H1 (cell line): ENCODE measurements at regions not wholly inside any gene's neighbourhood (a gene's known extent, or its start where the extent isn't known, plus 50 kb on each side); places are given as distances from the start of the nearest gene placed in this dataset.
"Not testable (repeated sequence)": the region's sequence is repeated elsewhere in the genome, so short reads cannot be mapped to it uniquely, and the experiment has no call there.

Source experiments
- CTCF ChIA-PET: fragments of 300-600 bp; sonication (Branson Sonifier 250); formaldehyde crosslinking; loops from one replicate; lab custom pipeline; 2021; ENCODE audit not compliant: partially characterized antibody; lab: Charles Lee
- POLR2A ChIA-PET: fragments of 300-600 bp; sonication (Branson Sonifier 250); formaldehyde crosslinking; loops from one replicate; lab custom pipeline; 2021; ENCODE audit warnings: inconsistent platforms; ENCODE audit not compliant: partially characterized antibody; lab: Charles Lee
- DNase-seq, 2 experiments: peaks; one replicate each; pipeline versions ENCODE4 v3.0.0 to v3.0.0-alpha.2; 2010 to 2022; ENCODE audit warnings: low spot score in 2 of 2, low read depth in 1 of 2, mixed read lengths in 1 of 2
- FAIRE-seq: peaks from 2 replicates; lab custom pipeline; 2011; peaks lifted over from hg19 to GRCh38; lab: Jason Lieb, UNC
- H2AFZ ChIP-seq: 2 replicates; pipeline ENCODE4 v1.8.1; 2012; ENCODE audit warnings: low read length, inconsistent platforms
- H2AK5ac ChIP-seq: 2 replicates; pipeline ENCODE4 v1.6.1; 2013; ENCODE audit warnings: low read depth, low read length
- H2BK120ac ChIP-seq: replicated peaks from 2 replicates; pipeline ENCODE3; 2013; ENCODE audit warnings: low read depth, low read length, inconsistent platforms
- H2BK12ac ChIP-seq: 2 replicates; pipeline ENCODE4 v1.6.1; 2013; ENCODE audit warnings: low read depth, low read length
- H2BK15ac ChIP-seq: 2 replicates; pipeline ENCODE4 v1.6.1; 2013; ENCODE audit warnings: low read length
- H2BK20ac ChIP-seq: 2 replicates; pipeline ENCODE4 v1.6.1; 2013; ENCODE audit warnings: low read length
- H2BK5ac ChIP-seq: 2 replicates; pipeline ENCODE4 v1.6.1; 2013; ENCODE audit warnings: low read depth, low read length
- H3K14ac ChIP-seq: 2 replicates; pipeline ENCODE4 v1.6.1; 2013; ENCODE audit warnings: inconsistent platforms; ENCODE audit not compliant: insufficient read length
- H3K18ac ChIP-seq: 2 replicates; pipeline ENCODE4 v1.6.1; 2013; ENCODE audit warnings: low read length; ENCODE audit errors: extremely low read depth
- H3K23ac ChIP-seq: 2 replicates; pipeline ENCODE4 v1.6.1; 2013; ENCODE audit warnings: inconsistent platforms; ENCODE audit not compliant: insufficient read length
- H3K23me2 ChIP-seq: 2 replicates; pipeline ENCODE4 v1.6.1; 2013; ENCODE audit warnings: low read depth, low read length
- H3K27ac ChIP-seq: 2 replicates; pipeline ENCODE4 v1.6.1; 2011; ENCODE audit warnings: low read depth, low read length, inconsistent platforms
- H3K27me3 ChIP-seq, 4 experiments: replicated peaks in 1 of 4; 1 replicate in 1 of 4; 2 replicates in 3 of 4; pipeline versions ENCODE4 v1.6.1 to v1.8.1; 2011 to 2013; ENCODE audit warnings: low read length in 3 of 4, mild to moderate bottlenecking in 3 of 4, inconsistent platforms in 2 of 4, mixed read lengths in 2 of 4, moderate library complexity in 1 of 4; ENCODE audit not compliant: control insufficient read depth in 3 of 4, insufficient read depth in 3 of 4; ENCODE audit errors: extremely low read depth in 1 of 4
- H3K36me3 ChIP-seq, 4 experiments: 2 replicates each; pipeline versions ENCODE4 v1.6.1 to v1.8.1; 2011 to 2013; ENCODE audit warnings: mild to moderate bottlenecking in 4 of 4, low read length in 3 of 4, moderate library complexity in 2 of 4, control low read depth in 1 of 4, inconsistent platforms in 1 of 4; ENCODE audit not compliant: insufficient read depth in 4 of 4, control insufficient read depth in 2 of 4
- H3K4ac ChIP-seq: replicated peaks from 2 replicates; pipeline ENCODE3; 2013; ENCODE audit warnings: low read length, low read depth, mixed read lengths, inconsistent platforms; ENCODE audit not compliant: insufficient read length
- H3K4me1 ChIP-seq, 4 experiments: replicated peaks in 1 of 4; 1 replicate in 1 of 4; 2 replicates in 3 of 4; pipeline versions ENCODE4 v1.6.1 to v1.8.1; 2011 to 2013; ENCODE audit warnings: low read length in 3 of 4, inconsistent platforms in 2 of 4, mixed read lengths in 1 of 4; ENCODE audit not compliant: insufficient read depth in 4 of 4, control insufficient read depth in 3 of 4
- H3K4me2 ChIP-seq, 2 experiments: 2 replicates each; pipeline versions ENCODE4 v1.6.1 to v1.8.1; 2011 to 2013; ENCODE audit warnings: low read depth in 2 of 2, low read length in 2 of 2, control low read depth in 1 of 2, inconsistent platforms in 1 of 2, mild to moderate bottlenecking in 1 of 2; ENCODE audit not compliant: insufficient read depth in 1 of 2
- H3K4me3 ChIP-seq, 4 experiments: fragments of 200-600, 300-600 bp in 1 of 4; sonication (generic), shearing (Covaris generic), sonication (Bioruptor Twin) in 1 of 4; 2 replicates each; pipeline versions ENCODE4 v1.5.1 to v1.8.1; 2011 to 2016; ENCODE audit warnings: low read length in 4 of 4, low read depth in 3 of 4, control low read depth in 2 of 4, inconsistent platforms in 2 of 4, mild to moderate bottlenecking in 2 of 4, mixed read lengths in 1 of 4, moderate library complexity in 1 of 4; ENCODE audit not compliant: insufficient read depth in 2 of 4; ENCODE audit errors: extremely low read depth in 1 of 4
- H3K56ac ChIP-seq: replicated peaks from 2 replicates; pipeline ENCODE3; 2013; ENCODE audit warnings: low read depth, mild to moderate bottlenecking, mixed read lengths, low read length, inconsistent platforms; ENCODE audit not compliant: insufficient read length
- H3K79me1 ChIP-seq: 2 replicates; pipeline ENCODE4 v1.6.1; 2013; ENCODE audit warnings: low read depth, low read length, control low read depth
- H3K79me2 ChIP-seq, 2 experiments: 2 replicates each; pipeline versions ENCODE4 v1.6.1 to v1.8.1; 2012 to 2013; ENCODE audit warnings: low read length in 2 of 2, mild to moderate bottlenecking in 2 of 2, inconsistent platforms in 1 of 2; ENCODE audit not compliant: insufficient read depth in 2 of 2, control insufficient read depth in 1 of 2
- H3K9ac ChIP-seq, 4 experiments: replicated peaks in 1 of 4; 1 replicate in 1 of 4; 2 replicates in 3 of 4; pipeline versions ENCODE4 v1.6.1 to v1.8.1; 2011 to 2013; ENCODE audit warnings: low read depth in 3 of 4, low read length in 3 of 4, control low read depth in 2 of 4, mild to moderate bottlenecking in 2 of 4, moderate library complexity in 2 of 4, inconsistent platforms in 1 of 4; ENCODE audit errors: extremely low read depth in 1 of 4
- H3K9me3 ChIP-seq, 2 experiments: 2 replicates each; pipeline versions ENCODE4 v1.6.1 to v1.8.1; 2012 to 2013; ENCODE audit warnings: mild to moderate bottlenecking in 2 of 2, moderate library complexity in 2 of 2, control low read depth in 1 of 2, inconsistent platforms in 1 of 2, low read depth in 1 of 2, low read length in 1 of 2, mixed read lengths in 1 of 2; ENCODE audit not compliant: insufficient read depth in 2 of 2
- H4K20me1 ChIP-seq, 2 experiments: replicated peaks in 1 of 2; 2 replicates each; pipeline versions ENCODE3 to v1.8.1; 2011 to 2013; ENCODE audit warnings: inconsistent platforms in 2 of 2, low read length in 2 of 2, mild to moderate bottlenecking in 1 of 2; ENCODE audit not compliant: insufficient read depth in 2 of 2, control insufficient read depth in 1 of 2
- H4K5ac ChIP-seq: 2 replicates; pipeline ENCODE4 v1.6.1; 2013; ENCODE audit warnings: low read length, low read depth, mixed read lengths, inconsistent platforms; ENCODE audit not compliant: insufficient read length
- H4K8ac ChIP-seq: 2 replicates; pipeline ENCODE4 v1.8.0; 2013; ENCODE audit warnings: mild to moderate bottlenecking, moderate library complexity, low read length, inconsistent platforms; ENCODE audit not compliant: insufficient read depth; ENCODE audit errors: extremely low read depth
- H4K91ac ChIP-seq: replicated peaks from 2 replicates; pipeline ENCODE3; 2013; ENCODE audit warnings: low read length, mixed read lengths, inconsistent platforms; ENCODE audit not compliant: insufficient read length
- WGBS, 2 experiments: shearing (Covaris generic) in 1 of 2; methylation state at CpG; one replicate each; pipeline versions ENCODE4 v1.1.6 to v1.1.7; 2013 to 2015; ENCODE audit warnings: low lambda C conversion rate in 2 of 2, mixed read lengths in 2 of 2, inconsistent platforms in 1 of 2, low coverage in 1 of 2, missing lambda C conversion rate in 1 of 2; ENCODE audit not compliant: insufficient replicate concordance in 2 of 2, insufficient coverage in 1 of 2, insufficient read length in 1 of 2; ENCODE audit errors: extremely low coverage in 1 of 2, missing lambda C conversion rate in 1 of 2; 5-methylcytosine and 5-hydroxymethylcytosine counted together

- H3K56ac ChIP-seq, H2BK12ac ChIP-seq, DNase-seq, H3K79me1 ChIP-seq, H3K27me3 ChIP-seq, H3K9me3 ChIP-seq, H2BK120ac ChIP-seq, H3K4me3 ChIP-seq, H2BK20ac ChIP-seq, H3K18ac ChIP-seq, H4K8ac ChIP-seq, POLR2A ChIA-PET, H3K4me2 ChIP-seq, H3K14ac ChIP-seq, H2BK15ac ChIP-seq, H3K4me1 ChIP-seq, H3K79me2 ChIP-seq, H4K91ac ChIP-seq, H4K20me1 ChIP-seq, H2AK5ac ChIP-seq, H3K36me3 ChIP-seq, H3K23me2 ChIP-seq, H3K27ac ChIP-seq, H4K5ac ChIP-seq, H3K23ac ChIP-seq, H3K9ac ChIP-seq, H2BK5ac ChIP-seq, H3K4ac ChIP-seq, FAIRE-seq, H2AFZ ChIP-seq: not testable (repeated sequence)
- CTCF ChIA-PET, result interaction anchor here (1.2 to 5.8 kb wide), 9 partner anchors 10 to 171 kb away, joined by 3 to 30 read pairs (median 4); no protein-coding TSS in a partner anchor
- 91% methylated on average over 4 of the region's 4 CpGs; no CpG with 5 or more reads in 1 of the 2 experiments for WGBS, 2 experiments
Observed at GRCh38 chr7:142641252-142641651, 108.0 kb upstream of the PRSS1 start.
